GM21717 (cell line): ENCODE measurements at regions not wholly inside any gene's neighbourhood (a gene's known extent, or its start where the extent isn't known, plus 50 kb on each side); places are given as distances from the start of the nearest gene placed in this dataset.

Experiments
- ATAC-seq: cut with Tn5 transposase; IDR thresholded peaks from one replicate; pipeline ENCODE4 v1.9.1; 2021; ENCODE audit warnings: mild to moderate bottlenecking, moderate library complexity; ENCODE audit not compliant: unreplicated experiment

- no peak for ATAC-seq
Observed at GRCh38 chr13:76715075-76715474, 171.1 kb downstream of the KCTD12 start.

- ATAC-seq: no peak
Observed at GRCh38 chr13:76713280-76713679, 172.9 kb downstream of the KCTD12 start.

DNA sequence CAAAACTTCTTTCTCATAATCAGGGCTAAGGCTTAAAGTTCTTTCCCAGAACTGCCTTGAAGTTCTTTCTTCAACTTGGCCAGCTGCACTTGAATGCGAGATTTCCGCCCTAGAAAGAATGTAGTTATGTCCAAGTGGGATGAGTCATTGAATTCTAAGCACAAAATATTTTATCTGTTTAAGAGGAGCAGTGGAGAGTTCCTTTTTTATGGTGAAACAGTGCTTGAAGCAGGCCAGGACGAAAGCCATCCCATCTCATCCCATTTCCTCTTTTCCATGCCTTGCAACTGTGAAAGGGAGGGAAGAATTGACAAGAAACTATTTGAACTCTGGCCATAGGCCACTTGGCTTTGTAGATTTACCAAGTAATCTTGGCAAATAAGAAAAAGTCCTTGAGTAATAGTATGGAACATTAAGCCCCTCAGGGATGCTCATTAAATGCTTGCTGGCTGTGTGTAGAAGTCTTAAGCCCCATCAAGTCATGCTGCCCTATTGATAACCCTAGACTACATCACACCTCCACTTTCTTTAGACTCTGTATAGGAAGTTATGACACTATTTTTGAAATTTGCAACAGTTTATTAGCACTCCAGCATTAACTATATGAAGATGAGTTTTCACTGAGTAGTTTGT lies 174.5 kb downstream of the KCTD12 start:
- no peak for ATAC-seq

DNA sequence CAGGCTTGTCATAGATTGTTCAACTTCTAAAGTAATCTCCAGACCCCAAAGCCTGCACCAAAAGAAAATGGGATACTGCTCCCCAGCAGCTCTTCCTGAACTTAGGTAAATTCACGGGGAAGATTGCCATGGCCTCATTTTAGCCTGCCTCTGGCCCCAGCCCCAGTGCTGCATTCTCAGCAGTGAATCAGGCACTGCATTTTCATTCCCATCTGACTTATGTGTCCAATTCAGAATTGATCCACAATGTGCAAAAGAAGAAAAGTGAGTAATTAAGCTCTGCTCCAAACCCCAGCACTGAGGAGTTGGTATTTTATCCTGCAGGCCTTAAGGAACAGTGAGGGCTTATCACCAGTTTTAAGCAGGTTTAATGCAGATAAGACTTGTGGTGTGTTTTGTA lies 176.4 kb downstream of the KCTD12 start:
- ATAC-seq: no peak

GRCh38 chr13:76708138-76708688 lies 178.0 kb downstream of the KCTD12 start:
- ATAC-seq: no peak

DNA sequence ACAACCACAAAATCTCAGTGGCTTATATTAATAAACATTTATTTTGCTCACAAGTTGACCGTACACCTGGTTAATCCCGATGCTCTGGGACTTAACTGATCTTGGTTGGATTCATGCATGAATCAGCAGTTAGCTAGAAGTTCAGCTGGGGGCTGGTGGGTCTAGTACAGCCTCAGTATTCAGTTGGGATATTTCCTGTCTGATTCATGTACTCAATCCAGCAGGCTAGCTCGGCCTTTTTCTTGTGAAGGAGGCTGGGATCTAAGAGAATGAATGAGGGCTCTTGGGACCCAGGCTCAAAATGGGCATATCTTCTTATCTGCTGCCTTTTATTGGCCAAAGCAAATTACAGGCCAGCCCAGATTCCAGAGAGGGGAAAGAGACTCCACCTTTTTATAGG lies 178.8 kb downstream of the KCTD12 start:
- ATAC-seq: no peak

- ATAC-seq: no peak
Observed at GRCh38 chr13:76703621-76704288, 182.4 kb downstream of the KCTD12 start.

DNA sequence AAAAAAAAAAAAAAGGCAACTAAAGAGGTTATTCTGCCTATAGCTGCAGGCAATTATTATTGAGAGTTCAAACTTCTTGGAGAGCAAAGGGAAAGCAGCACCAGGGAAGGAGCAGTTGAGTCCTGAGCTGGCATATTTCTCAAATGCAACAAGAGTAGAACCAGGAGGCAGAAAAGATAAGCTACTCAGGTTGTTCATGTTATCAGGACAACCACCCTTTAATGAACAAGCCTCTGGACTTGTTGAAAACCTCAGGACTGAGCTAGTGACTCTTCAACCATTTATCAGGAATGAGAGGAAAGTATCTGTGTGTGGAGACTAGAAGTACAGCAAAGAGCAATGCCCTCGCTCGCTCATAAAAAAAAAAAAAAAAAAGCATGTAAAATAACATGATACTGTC lies 183.0 kb downstream of the KCTD12 start:
- no peak for ATAC-seq

DNA sequence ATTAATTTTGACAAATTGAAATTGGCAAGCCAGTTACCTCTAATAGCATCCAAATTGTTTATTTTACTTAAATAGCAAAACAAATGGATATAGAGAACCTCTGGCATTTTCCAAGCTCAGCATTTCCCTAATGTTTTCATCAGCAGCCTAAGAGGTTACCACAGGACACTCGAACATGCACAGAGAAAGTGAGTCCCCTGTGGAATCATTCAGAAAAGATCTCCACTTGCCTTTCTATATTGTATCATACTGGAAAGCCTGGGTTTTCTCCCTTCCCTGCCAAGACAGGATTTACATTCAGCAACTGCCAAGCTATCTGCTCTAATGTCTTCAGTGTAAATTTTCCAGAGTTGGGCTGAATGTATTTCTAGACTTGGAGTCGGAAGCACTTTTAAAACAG lies 188.9 kb downstream of the KCTD12 start:
- no peak for ATAC-seq

- no peak for ATAC-seq
Observed at GRCh38 chr13:76696370-76696769, 189.8 kb downstream of the KCTD12 start.

DNA sequence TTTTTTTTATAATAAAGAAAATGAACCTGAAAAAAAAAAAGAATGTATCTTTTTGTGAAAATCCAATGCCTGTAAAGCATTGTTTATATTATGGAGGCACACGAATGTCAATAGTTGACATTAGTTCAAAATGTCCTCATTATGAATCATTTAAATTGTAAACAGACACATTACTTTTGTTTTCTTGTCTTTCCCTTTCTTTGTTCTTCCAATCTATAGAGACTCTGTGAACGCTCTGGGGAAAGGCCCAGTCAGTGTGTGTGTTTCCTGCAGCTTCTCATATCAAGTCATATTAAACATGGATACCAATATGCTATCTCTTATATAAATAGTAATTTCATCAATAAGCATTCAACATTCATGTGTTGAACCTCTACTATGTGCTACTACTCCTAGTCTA lies 193.1 kb downstream of the KCTD12 start:
- no peak for ATAC-seq

DNA sequence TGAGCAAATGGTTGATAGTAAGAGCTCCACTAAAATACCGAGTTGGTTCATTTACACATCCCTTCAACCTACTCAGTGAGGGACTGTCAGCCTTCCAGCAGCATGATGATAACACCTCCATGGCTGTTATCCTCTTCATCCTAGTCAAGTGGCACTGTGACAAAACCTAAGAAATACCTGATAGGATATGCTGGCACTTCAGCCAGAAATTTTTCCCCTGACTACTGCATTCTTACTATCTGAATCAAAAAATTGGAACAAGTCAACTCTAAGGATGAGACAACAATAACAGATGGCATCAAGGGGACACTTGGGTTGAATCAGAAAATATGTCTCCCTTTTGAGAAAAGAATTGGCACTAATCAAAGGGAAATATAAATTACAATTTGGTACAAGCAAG lies 193.9 kb downstream of the KCTD12 start:
- ATAC-seq: no peak

- no peak for ATAC-seq
Observed at GRCh38 chr13:76690611-76691010, 195.6 kb downstream of the KCTD12 start.

- ATAC-seq: no peak
Observed at GRCh38 chr13:76687467-76687866, 198.7 kb downstream of the KCTD12 start.

DNA sequence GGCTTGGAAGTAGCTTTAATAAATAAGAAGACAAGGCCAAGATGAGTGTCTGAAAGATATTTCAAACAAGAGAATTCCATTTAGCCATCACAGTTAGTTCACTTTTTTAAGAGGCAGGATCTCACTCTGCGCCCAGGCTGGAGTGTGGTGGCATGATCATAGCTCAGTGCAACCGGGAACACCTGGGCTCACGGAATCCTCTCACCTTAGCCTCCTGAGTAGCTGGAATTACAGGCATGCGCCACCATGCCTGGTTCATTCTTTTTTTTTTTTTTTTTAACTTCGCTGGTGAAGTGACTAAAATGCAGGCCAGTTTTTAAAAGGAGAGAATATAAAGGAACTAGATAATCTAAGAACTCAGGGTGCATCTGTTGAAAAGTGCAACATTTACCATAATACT lies 200.3 kb downstream of the KCTD12 start:
- no peak for ATAC-seq

GRCh38 chr13:76684336-76684735 lies 201.9 kb downstream of the KCTD12 start:
- no peak for ATAC-seq

GRCh38 chr13:76683854-76684253 lies 202.4 kb downstream of the KCTD12 start:
- ATAC-seq: no peak

GRCh38 chr13:76683168-76683567 lies 203.0 kb downstream of the KCTD12 start:
- ATAC-seq: no peak

GRCh38 chr13:76680112-76680511 lies 206.1 kb downstream of the KCTD12 start:
- no peak for ATAC-seq

GRCh38 chr13:76677043-76677442 lies 209.2 kb downstream of the KCTD12 start:
- no peak for ATAC-seq

GRCh38 chr13:76672420-76672819 lies 213.8 kb downstream of the KCTD12 start:
- no peak for ATAC-seq

DNA sequence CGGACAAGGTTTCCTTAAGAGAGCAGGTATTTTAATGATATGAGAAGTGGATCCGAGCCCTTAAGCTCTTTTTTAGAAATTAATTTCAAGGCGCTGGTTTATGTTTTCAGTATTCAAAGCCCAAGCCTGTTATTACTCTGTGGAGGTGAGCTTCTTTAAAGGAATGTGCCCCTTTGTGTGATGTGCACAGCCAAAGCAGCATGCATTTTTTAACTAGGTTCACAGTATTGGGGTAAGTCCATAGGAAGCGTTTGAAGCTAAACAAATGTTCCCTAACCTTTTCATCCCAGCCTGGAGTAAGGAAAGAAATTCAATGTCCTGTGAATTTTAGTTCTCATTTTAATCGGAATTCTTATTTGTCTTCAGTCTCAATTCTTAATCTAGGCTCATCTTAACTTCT lies 217.5 kb downstream of the KCTD12 start:
- no peak for ATAC-seq

GRCh38 chr13:76668141-76668540 lies 218.1 kb downstream of the KCTD12 start:
- no peak for ATAC-seq
